Right atrium auricular region (tissue), 2 donors: ENCODE measurements at regions not wholly inside any gene's neighbourhood (a gene's known extent, or its start where the extent isn't known, plus 50 kb on each side); places are given as distances from the start of the nearest gene placed in this dataset.

Experiments
- DNase-seq: peaks from one replicate; pipeline ENCODE4 v3.0.0-alpha.2; 2019; ENCODE audit warnings: low spot score
- H3K27ac ChIP-seq, 2 donors: fragments of 200-600 bp; sonication (generic); 1 replicate in 1 of 2; 2 replicates in 1 of 2; pipeline ENCODE4 v1.5.1; 2016 to 2019
- H3K27me3 ChIP-seq, 2 donors: fragments of 200-600 bp; sonication (generic); one replicate each; pipeline versions ENCODE4 v1.5.1 to v1.6.0; 2017 to 2019
- H3K36me3 ChIP-seq: fragments of 200-600 bp; sonication (generic); one replicate; pipeline ENCODE4 v1.5.1; 2016
- H3K4me1 ChIP-seq, 2 donors: fragments of 200-600 bp; sonication (generic); one replicate each; pipeline versions ENCODE4 v1.5.1 to v1.6.0; 2017 to 2019
- H3K4me3 ChIP-seq, 2 donors: fragments of 200-600 bp; sonication (generic); 1 replicate in 1 of 2; 2 replicates in 1 of 2; pipeline ENCODE4 v1.5.1; 2017 to 2019; ENCODE audit warnings: mild to moderate bottlenecking in 1 of 2, moderate library complexity in 1 of 2
- H3K9me3 ChIP-seq, 2 donors: fragments of 200-600 bp; sonication (generic); one replicate each; pipeline ENCODE4 v1.5.1; 2019
- TF ChIP-seq, protein P1 (sequence below), 2 donors: fragments of 200-600 bp; sonication (generic); IDR thresholded peaks; one replicate each; pipeline ENCODE4 v1.5.1; 2019; ENCODE audit warnings: antibody characterized with exemption in 2 of 2

- no peak overlapping the region for H3K27ac ChIP-seq
- H3K27me3 ChIP-seq = no peaks in the 10 kb centered on the region
- H3K36me3 ChIP-seq = no peaks in the 10 kb centered on the region
- H3K4me3 ChIP-seq = no peak overlapping the region
- TF ChIP-seq, protein P1, sequence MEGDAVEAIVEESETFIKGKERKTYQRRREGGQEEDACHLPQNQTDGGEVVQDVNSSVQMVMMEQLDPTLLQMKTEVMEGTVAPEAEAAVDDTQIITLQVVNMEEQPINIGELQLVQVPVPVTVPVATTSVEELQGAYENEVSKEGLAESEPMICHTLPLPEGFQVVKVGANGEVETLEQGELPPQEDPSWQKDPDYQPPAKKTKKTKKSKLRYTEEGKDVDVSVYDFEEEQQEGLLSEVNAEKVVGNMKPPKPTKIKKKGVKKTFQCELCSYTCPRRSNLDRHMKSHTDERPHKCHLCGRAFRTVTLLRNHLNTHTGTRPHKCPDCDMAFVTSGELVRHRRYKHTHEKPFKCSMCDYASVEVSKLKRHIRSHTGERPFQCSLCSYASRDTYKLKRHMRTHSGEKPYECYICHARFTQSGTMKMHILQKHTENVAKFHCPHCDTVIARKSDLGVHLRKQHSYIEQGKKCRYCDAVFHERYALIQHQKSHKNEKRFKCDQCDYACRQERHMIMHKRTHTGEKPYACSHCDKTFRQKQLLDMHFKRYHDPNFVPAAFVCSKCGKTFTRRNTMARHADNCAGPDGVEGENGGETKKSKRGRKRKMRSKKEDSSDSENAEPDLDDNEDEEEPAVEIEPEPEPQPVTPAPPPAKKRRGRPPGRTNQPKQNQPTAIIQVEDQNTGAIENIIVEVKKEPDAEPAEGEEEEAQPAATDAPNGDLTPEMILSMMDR (IDR thresholded peaks at IDR 0.05) = no peak
- H3K4me1 ChIP-seq = no peaks in the 10 kb centered on the region
- peaks cover 0 to 11% of the 10 kb centered on the region in 2 donors for H3K9me3 ChIP-seq
- no peak for DNase-seq
These were observed 628.2 kb downstream of the FAM181B start for GRCh38 chr11:82105331-82105998.

GRCh38 chr11:82092904-82093303 is 640.8 kb downstream of the FAM181B start:
- Histone ChIP-seq H3K4me3 (no peak overlapping the region), H3K27ac (no peak overlapping the region)
- TF ChIP-seq, protein P1 (IDR thresholded peaks at IDR 0.05) = no peak

DNA sequence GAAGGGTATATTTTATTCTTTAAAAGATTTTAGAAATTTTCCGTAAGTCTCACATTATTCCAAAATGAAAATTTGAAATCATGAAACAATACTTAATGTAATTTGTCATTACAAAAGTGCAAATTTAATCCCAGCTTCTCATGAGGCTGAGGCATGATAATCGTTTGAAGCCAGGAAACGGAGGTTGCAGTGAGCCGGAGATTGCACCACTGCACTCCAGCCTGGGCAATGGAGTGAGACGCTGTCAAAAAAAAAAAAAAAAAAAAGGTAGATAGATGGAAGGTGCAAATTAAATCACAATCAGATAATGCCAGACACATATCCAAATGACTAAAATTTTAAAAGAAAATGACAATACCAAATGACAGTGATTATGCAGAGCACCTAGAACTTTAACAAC is 644.2 kb downstream of the FAM181B start:
- H3K4me1 ChIP-seq = no peaks in the 10 kb centered on the region
- DNase-seq = no peak
- TF ChIP-seq, protein P1 (IDR thresholded peaks at IDR 0.05) = no peak

More at GRCh38 chr11:82092904-82093303, 640.8 kb downstream of the FAM181B start:
- DNase-seq = no peak
- Histone ChIP-seq H3K4me1 (no peaks in the 10 kb centered on the region), H3K27me3 (no peaks in the 10 kb centered on the region), H3K9me3 (no peaks in the 10 kb centered on the region), H3K36me3 (no peaks in the 10 kb centered on the region)

GRCh38 chr11:82085493-82085892 is 648.2 kb downstream of the FAM181B start:
- Histone ChIP-seq H3K27me3 (no peaks in the 10 kb centered on the region), H3K27ac (no peak overlapping the region), H3K36me3 (no peaks in the 10 kb centered on the region), H3K4me1 (no peaks in the 10 kb centered on the region), H3K9me3 (no peaks in the 10 kb centered on the region), H3K4me3 (no peak overlapping the region)
- TF ChIP-seq, protein P1 (IDR thresholded peaks at IDR 0.05) = no peak
- no peak for DNase-seq

More for the DNA sequence above, 644.2 kb downstream of the FAM181B start:
- no peaks in the 10 kb centered on the region for H3K9me3 ChIP-seq
- no peaks in the 10 kb centered on the region for H3K36me3 ChIP-seq
- H3K27me3 ChIP-seq = no peaks in the 10 kb centered on the region
- H3K4me3 ChIP-seq = no peak overlapping the region
- no peak overlapping the region for H3K27ac ChIP-seq

GRCh38 chr11:82082976-82083375 is 650.7 kb downstream of the FAM181B start:
- H3K27me3 ChIP-seq = no peaks in the 10 kb centered on the region
- no peaks in the 10 kb centered on the region for H3K36me3 ChIP-seq
- no peak overlapping the region for H3K4me3 ChIP-seq
- no peaks in the 10 kb centered on the region for H3K9me3 ChIP-seq
- no peak overlapping the region for H3K27ac ChIP-seq
- no peak for DNase-seq
- H3K4me1 ChIP-seq = no peaks in the 10 kb centered on the region
- TF ChIP-seq, protein P1 (IDR thresholded peaks at IDR 0.05) = no peak

GRCh38 chr11:82080160-82080559 is 653.5 kb downstream of the FAM181B start:
- TF ChIP-seq, protein P1 (IDR thresholded peaks at IDR 0.05) = no peak
- Histone ChIP-seq H3K27ac (no peak overlapping the region), H3K27me3 (no peaks in the 10 kb centered on the region), H3K4me1 (no peaks in the 10 kb centered on the region), H3K9me3 (no peaks in the 10 kb centered on the region), H3K36me3 (no peaks in the 10 kb centered on the region), H3K4me3 (no peak overlapping the region)
- no peak for DNase-seq
